HS-5 (cell line): ENCODE measurements at regions not wholly inside any gene's neighbourhood (a gene's known extent, or its start where the extent isn't known, plus 50 kb on each side); places are given as distances from the start of the nearest gene placed in this dataset.
A peak's percentile ranks its signal among the peaks of the same experiment; 100 is the strongest.
"Not testable (repeated sequence)": the region's sequence is repeated elsewhere in the genome, so short reads cannot be mapped to it uniquely, and the experiment has no call there.

Source experiments
- DNase-seq: peaks from one replicate; pipeline ENCODE4 v3.0.0-alpha.2; 2012; ENCODE audit warnings: low read depth

DNA sequence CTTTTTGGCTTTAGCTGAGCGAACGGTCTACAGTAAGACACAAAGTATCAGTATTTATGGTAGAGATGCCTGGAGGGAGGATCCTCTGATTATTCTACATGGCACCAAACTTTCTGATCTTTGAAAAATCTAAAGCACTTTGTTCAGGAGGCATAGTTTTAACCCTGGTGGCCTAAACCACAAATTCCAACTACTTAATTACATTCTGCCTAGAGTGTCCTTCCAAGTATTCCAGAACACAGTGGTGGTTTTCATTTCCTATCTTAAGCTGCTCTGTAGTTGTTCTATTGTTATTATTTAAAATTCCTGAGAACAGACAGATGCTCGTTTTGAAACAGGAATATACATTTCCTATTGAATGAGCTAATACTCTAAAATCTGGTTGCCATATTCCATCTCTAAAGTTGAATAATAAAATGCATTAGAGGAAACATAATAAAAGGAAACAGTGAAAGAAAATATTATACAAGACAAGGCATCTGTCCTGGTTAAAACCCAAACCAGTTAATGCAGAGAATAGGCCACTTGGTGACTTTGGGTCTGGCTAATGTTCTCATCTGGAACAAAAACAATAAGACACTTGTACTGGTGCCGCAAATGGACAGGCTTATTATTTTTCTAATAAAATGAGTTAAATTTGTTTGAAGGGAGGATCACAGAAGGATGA, 657.4 kb downstream of the SPRY1 start:
- DNase-seq, result no peak

DNA sequence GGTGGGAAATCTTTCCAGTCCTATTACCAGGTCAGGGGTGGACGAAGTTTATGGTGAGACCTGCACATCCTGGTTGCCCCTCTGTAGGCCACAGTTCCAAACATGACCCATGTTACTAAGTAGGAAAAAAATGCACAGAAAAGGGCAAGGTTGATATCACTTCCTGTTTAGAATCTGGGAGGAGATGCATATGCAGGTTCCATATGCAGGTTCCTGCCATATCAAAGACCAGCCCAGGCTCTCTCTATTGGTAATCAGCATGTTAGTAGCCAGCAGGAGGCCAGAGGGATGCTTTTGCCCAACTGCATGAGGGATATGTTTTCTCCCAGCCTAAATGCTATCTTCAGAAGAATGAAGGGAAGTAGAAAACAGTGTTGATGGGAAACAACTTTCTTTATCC, 657.2 kb downstream of the ANKRD50 start:
- DNase-seq, result no peak

DNA sequence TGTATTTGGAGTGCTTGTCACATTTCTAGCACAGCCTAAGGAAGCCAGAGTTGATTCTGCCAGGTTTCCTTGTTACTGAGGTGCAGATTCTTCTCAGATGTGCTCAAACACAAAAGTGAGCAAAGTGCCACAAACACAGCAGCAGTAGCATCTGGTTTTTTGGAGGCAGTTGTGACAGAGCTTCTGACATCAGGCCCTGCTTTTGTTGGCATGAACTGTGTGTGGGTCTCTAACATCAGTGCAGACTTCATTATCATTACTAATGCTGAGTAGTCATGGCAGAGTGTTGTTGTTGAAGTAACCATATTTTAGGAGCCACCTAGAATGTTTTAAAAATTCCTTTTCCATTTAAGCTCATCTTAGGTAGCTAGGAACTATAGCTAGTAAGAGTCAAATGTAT, 656.6 kb downstream of the ANKRD50 start:
- DNase-seq, result no peak

DNA sequence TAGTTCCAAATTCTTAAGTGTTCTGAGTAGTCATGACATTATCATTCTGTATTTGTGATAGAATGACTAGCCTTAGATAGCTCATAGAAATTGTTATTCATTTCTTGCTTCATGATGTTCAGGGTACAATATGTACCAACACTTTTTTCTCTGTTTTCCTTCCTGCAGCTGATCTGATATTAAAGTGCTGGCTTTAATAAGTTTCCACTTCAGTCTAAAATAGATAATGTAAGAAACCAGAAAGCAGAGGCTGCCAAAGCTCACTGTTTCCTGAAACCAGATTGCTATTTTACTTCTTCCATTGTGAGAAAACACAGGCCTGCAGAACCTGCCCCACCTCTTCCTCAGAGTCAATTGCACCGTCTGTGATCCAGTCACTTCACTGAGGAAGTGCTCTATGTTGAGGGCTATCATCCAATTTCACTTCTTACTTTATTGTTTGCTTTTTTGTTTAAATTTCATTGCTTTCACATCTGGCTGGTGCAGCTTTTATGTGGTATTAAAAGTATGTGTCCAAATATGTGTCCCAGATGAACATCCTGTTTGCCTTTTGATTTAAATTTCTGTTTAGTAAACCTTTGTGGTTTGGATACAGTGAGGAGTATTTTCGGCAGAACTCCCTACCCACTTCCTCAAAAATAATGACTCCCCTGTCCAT, 652.1 kb downstream of the ANKRD50 start:
- no peak for DNase-seq

DNA sequence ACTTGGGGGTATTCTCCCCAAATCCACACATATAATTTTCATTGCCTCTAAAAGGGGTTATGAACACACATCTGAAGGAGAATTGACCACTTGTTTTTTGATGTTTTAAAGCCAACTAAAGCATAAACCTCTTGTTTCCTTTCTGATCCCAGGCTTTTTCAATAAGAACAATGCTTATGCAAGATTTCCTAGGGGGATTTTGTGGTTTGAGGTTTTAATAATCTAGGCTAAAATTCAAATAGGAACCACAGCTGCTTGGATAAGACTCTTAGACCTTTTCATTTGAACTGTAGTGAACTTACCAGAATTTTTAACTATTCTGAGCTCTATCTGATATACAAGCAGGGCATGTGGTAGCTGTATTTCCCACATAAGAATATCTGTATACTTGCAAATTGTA, 651.1 kb downstream of the ANKRD50 start:
- DNase-seq, result no peak

DNA sequence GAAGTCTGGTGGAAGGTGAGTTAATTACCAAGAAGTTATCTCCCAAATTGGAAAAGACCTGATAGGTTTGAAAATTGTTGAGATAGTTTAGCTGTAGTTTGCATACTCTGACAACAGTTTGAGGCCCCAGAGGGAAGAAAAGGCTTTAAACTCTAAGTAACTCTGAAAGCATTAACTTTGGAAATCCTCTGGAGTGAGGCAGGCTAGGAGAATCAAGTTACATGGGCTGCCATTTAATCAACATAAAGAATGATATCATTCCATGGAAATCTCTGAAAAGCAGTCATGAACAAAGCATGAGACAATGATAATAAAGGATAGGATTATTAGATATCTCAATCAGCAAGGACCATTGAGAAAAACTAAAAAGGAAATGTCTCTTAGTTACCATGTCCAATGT, 647.1 kb downstream of the ANKRD50 start:
- no peak for DNase-seq

DNA sequence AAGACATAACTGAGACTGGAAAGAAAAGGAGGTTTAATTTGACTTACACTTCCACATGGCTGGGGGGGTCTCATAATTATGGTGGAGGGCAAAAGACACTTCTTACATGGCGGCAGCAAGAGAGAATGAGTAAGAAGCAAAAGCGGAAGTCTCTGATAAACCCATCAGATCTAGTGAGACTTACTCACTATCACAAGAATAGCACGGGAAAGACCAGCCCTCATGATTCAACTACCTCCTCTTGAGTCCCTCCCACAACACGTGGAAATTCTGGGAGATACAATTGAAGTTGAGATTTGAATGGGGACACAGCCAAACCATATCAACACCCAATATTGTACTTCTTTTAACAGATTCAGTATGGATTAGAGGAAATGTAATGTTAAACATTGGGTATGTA, 646.6 kb downstream of the ANKRD50 start:
- no peak for DNase-seq

DNA sequence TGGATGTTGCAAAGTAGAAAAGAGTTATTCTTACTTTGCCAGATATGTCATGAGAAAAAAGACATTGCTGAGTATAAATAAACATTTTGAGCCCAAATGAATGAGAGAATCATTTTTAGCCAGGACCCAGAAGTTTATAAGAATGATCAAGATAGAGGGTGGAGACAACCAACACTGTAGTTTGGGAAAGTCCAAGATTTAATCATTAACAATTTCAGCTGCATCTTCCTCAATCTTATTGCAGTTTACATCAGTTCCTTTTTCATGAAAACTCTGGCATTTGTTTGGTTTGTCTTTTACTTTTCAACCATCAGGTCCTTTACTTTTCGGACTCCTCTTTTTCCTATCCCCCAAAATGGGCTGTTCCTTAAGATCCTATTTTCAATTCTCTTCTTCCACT, 645.9 kb downstream of the ANKRD50 start:
- no peak for DNase-seq

DNA sequence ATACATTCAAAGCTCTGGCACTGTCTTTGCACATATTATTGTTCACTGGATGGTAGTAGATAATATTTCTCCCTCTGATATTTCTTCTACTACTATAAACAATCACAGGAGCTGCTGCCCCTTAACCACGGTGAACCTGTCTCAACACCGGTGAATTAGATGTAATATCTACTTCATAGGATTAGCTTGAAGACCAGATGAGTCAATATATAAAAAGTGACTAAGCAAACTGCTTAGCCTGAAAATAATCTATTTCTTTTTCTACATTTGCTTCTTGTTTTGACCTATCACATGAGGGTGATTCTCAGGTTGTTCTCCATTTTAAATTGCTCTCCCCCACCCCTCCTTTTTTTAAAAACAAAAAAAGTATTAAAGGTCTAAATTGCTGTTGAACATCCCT, 645.5 kb downstream of the ANKRD50 start:
- DNase-seq, result no peak

DNA sequence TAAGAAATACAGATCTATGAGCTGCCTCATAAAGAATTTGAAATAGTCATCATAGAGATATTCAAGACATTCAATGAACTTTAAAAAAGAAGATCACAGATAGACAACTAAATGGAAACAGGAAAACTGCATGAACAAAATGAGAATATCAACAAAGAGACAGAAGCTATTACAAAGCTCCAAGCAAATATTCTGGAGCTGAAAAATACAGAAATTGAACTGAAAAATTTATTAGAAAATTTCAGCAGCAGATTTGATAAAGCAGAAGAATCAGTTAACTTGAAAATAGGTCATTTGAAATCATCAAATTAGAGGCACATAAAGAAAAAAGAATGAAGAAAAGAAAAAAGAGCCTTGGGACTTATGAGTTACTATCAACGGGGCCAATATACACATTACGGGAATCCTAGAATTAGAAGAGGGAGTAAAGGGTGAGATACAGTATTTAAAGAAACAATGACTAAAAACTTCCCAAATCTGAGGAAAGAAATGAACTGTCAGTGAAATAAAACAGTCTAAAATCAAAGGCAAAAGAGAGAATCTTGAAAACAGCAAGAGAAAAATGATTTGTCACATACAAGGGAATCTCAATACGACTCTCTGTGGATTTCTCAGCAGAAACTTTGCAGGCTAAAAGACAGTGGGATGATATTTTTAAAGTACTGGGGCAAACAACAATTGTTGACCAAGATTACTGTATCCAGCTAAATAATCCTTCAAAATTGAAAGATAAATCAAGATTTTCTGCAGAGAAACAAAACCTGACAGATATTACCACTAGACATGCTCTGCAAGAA, 641.6 kb downstream of the ANKRD50 start:
- DNase-seq, result no peak

DNA sequence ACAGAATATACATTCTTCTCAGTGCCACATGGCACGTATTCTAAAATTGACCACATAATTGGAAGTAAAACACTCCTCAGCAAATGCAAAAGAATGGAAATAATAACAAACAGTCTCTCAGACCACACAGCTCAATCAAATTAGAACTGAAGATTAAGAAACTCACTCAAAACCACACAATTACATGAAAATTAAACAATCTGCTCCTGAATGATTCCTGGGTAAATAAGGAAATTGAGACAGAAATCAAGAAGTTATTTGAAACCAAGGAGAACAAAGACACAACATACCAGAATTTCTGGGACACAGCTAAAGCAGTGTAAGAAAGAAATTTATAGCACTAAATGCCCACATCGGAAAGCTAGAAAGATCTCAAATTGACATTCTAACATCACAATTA, 637.3 kb downstream of the ANKRD50 start:
- DNase-seq, result not testable (repeated sequence)

DNA sequence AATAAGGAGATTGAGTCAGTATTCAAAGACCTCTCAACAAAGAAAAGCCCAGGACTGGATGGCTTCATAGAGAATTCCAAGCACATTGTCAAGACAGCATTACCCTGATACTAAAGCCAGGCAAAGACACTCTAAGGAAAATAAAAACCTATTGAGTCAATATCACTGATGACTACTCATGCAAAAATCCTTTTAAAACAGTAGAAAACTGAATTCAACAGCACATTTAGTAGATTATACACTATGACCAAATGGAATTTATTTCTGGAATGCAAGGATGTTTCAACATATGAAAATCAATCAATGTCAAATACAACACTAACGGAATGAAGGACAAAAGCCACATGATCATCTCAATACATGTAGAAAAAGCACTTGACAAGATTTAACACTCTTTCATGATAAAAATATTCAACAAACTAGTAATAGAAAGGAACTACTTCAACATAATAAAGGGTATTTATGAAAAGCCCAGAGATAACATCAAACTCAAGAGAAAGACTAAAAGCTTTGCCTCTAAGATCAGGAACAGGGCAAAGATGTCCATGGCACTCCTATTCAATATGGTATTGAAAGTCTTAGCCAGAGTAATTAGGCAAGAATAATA, 633.3 kb downstream of the ANKRD50 start:
- peak; percentile 55 for DNase-seq

DNA sequence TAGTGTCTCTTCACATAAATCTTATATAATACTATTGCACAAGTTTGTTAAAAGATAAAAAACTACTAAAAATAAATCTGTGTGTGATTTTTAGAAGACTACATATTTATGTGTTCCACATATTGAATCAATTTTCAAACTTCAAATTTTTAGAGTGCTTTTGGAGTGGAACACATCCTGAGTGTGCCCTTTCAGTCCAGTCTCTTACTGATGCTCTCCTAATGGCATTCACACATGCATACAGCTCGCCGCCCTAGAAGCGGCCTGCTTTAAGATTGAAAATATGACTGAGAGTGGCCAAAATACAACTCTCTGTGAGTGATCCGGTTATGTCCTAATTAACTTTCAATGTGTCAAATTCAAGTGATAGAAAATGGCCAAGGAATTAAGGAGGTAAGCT, 628.8 kb downstream of the ANKRD50 start:
- DNase-seq, result no peak

DNA sequence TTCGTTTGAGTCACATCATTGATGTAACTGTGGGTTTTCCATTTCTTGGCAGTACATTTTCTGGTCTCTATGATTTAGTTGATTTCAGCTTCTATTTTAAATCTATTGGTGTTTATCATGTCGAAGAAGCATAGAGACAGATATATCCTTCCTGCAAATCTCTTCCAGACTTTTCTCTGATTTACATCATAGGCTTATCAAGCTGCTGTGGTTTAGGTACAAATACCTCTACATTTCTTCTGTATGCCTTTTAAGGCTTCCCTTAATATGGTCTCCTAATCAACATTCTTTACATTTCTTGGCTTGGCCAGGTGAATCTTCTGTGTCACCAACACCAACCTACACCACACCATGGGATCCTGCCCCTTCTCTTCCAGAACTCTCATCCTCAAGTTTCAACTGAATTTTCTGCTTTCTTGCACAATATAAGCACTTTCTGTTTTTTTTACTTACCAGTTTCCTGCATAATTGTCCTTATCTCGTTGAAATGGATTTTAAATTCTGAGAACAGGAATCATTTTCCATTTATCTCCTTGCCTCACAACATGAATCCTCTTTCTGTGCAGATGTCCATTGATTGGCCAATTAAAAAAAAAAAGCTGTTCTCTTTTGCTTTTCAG, 626.9 kb downstream of the ANKRD50 start:
- DNase-seq, result no peak

DNA sequence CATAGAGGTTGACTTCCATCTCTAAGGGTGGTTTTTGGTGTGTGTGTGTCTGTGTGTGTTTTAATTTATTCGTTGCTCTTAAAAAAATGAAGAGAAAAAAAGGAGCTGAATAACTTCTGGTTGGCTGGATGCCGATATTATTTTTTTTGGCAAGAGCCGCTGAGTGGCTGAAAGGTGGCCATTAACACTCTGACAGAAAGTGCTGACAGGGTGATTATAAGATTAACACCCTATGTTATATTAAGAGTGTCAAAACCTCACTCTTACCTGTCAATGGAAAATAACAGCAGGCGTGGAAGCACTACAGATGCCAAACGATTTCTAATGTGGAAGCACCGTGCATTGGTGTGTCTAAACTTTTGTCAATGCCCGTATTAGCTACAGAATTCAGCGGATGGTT, 622.5 kb downstream of the ANKRD50 start:
- DNase-seq, result no peak

DNA sequence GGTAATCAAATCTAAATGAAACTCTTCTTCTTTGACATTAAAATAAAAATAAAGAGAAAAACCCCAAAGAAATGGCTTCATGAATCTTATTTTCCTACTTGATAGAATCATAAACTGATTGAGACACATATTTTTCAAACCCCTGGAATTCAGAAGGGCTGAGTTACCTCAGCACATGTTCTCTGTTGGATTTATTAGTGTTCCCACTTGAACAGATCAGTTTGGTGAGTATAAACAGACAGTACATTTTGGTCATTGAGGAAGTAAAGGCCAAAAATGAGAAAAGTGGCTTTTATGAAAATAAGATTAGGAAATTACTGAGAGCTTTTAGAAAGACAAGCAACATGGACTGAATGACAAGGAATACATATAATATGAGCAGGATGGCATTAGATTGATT, 620.4 kb downstream of the ANKRD50 start:
- no peak for DNase-seq

DNA sequence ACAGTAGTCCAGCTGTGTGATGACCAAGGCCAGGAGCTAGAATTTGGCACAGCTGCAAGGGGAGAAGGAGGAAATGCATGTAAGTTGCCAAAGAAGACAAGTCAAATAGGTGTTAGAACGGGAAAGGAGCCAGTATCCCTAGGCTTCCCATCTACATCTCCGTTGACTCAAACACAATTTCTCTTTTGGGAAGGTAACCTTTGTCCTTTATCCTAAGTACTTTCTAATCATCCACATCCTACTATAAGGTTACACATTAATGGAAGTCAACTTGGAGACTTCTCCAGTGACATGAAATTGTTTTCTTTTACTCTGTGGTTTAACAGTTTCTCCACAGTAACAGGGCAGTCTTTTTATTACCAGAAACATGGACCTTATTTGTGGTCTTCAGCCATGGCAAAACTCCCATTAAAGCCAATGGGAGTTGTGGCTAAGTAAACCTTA, 620.0 kb downstream of the ANKRD50 start:
- DNase-seq, result no peak

DNA sequence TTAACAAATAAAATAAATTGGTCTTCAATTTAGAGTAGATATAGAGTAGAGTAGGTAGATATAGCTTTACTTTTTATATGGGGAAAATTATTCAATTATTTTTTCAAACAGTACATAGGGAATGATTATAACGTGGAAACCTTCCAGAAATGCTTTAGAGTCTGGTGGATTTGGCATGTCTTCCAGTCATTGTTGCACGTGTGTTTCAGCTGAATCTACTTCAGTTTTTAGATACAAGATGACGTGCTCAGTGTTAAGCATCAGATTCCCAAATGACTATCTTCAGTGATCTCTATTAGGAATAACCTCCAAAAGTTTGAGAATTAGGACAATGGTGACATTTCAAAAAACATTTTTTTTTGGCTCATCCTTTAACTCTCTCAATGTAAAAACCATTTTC, 616.9 kb downstream of the ANKRD50 start:
- no peak for DNase-seq

DNA sequence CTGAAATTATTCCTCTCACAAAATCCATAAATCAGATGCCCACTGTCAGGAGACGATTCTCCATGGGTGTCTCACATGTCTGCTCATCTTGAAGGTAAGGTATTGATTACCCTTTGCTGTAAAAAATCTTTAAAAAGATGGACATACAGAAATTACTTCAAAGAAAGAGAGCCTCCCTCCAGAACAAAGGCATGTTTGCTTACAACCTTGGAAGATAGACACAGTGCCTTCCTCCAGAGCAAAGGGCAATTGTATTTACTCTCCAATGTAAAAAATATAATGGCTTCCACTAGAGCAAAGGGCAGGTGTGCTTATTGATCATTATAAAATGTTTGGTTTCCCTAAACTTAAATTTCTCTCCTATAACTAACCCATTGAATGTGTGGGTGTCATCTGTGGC, 616.2 kb downstream of the ANKRD50 start:
- DNase-seq, result no peak

DNA sequence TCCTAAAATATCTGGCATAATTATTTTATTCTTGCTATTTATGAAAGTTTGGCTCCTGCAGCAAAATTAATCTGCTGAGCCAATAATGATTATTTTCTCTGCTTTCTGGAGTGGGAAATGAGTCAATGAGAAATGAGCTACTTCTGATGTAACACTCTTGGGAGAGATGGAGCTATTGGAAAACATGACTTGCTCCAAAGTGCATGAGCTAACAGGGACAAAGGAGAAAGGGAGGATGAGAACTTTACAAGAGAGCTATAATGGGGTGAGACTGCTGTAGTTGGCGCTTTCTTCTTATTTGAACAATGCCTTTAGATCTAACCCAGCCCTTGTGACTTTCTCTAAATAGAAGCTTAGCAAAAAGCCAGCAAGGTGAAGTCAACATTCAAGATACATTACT, 615.1 kb downstream of the ANKRD50 start:
- DNase-seq, result no peak

DNA sequence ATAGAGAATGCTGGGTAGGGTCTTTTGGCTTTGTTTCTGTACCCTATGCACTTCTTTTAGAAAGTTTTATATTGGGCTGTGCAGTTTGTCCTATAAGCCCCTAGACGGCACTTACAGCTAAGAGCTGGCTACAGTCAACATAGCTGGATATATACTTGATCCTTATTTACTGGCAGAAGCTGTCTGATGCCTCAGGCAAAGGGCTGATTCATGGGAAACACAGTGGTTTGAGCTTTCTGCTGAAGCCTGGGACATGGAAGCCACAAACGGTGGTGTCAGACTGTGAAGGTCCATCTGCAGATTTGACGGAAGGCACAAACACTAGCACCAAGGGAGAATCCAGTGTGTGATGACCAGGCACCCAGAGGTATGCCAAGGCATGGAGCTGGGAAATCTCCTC, 608.4 kb downstream of the ANKRD50 start:
- DNase-seq, result no peak

DNA sequence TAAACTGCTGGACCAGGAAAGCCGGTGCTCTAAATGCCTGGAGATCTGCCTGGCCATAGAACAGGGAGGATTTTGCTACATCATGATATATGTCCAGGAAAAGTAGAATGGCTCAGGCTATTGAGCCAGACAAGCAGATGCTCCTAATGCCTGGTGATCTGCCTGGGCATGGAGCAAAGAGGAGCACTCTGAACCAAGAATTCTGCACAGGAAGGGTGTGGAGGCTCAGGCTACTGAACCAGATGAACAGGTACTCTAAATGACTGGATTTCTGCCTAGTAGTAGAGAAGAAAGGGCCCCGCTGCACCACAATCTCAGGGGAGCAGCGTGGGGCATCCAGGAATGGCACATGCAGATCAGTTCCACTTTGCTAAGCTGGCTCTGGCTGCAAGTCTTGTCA, 607.9 kb downstream of the ANKRD50 start:
- no peak for DNase-seq
